HepG2 (cell line): ENCODE measurements at regions not wholly inside any gene's neighbourhood (a gene's known extent, or its start where the extent isn't known, plus 50 kb on each side); places are given as distances from the start of the nearest gene placed in this dataset.

Source experiments
- ATF4 ChIP-seq, 2 experiments: fragments of 450-650 bp in 1 of 2; sonication (generic) in 1 of 2; formaldehyde crosslinking; IDR thresholded peaks; 2 replicates each; pipeline versions ENCODE4 v1.5.0 to v1.8.0; 2020 to 2022; ENCODE audit warnings: mild to moderate bottlenecking in 1 of 2, missing genetic modification reagents in 1 of 2
- CSRNP2 ChIP-seq: sonication (generic); formaldehyde crosslinking; conservative IDR thresholded peaks from 2 replicates; pipeline ENCODE4 v1.8.0; 2022; ENCODE audit warnings: low read depth, missing genetic modification reagents
- ELK4 ChIP-seq: sonication (generic); formaldehyde crosslinking; IDR thresholded peaks from 2 replicates; pipeline ENCODE4 v1.9.0; 2021; ENCODE audit warnings: missing genetic modification reagents, borderline replicate concordance
- GRHL1 ChIP-seq: sonication (generic); formaldehyde crosslinking; conservative IDR thresholded peaks from 2 replicates; pipeline ENCODE4 v1.8.0; 2022; ENCODE audit warnings: missing genetic modification reagents
- HDAC1 ChIP-seq: sonication (generic); formaldehyde crosslinking; IDR thresholded peaks from 2 replicates; pipeline ENCODE4 v1.5.1; 2020; ENCODE audit warnings: mild to moderate bottlenecking, missing genetic modification reagents
- HNF4A ChIP-seq: sonication (generic); formaldehyde crosslinking; IDR thresholded peaks from 2 replicates; pipeline ENCODE4 v1.4.0; 2020; ENCODE audit warnings: missing genetic modification reagents
- HNRNPUL1 ChIP-seq: fragments of 200-400 bp; formaldehyde crosslinking; IDR thresholded peaks from 2 replicates; pipeline ENCODE4 v1.6.1; 2017; ENCODE audit warnings: low read depth, mild to moderate bottlenecking, low read length, moderate library complexity
- IKZF5 ChIP-seq: IDR thresholded peaks from 2 replicates; pipeline ENCODE4 v1.6.1; 2018; ENCODE audit warnings: missing genetic modification reagents, mild to moderate bottlenecking, missing compliant biosample characterization
- KDM5A ChIP-seq: fragments of 200-600 bp; sonication (generic); IDR thresholded peaks from 2 replicates; pipeline ENCODE4 v1.7.0; 2018; ENCODE audit warnings: antibody characterized with exemption, mild to moderate bottlenecking, low read length, borderline replicate concordance
- MBD4 ChIP-seq: IDR thresholded peaks from 2 replicates; pipeline ENCODE4 v1.6.1; 2012; ENCODE audit warnings: low read length, inconsistent platforms, borderline replicate concordance
- MLLT10 ChIP-seq: sonication (generic); formaldehyde crosslinking; IDR thresholded peaks from 2 replicates; pipeline ENCODE4 v1.4.0; 2020; ENCODE audit warnings: missing genetic modification reagents
- MTF2 ChIP-seq: sonication (generic); formaldehyde crosslinking; IDR thresholded peaks from 2 replicates; pipeline ENCODE4 v1.5.0; 2020; ENCODE audit warnings: missing genetic modification reagents, borderline replicate concordance
- SAFB2 ChIP-seq: sonication (generic); formaldehyde crosslinking; IDR thresholded peaks from 2 replicates; pipeline ENCODE4 v1.5.1; 2020; ENCODE audit warnings: missing genetic modification reagents, low read depth, mild to moderate bottlenecking, borderline replicate concordance
- SOX5 ChIP-seq: IDR thresholded peaks from 2 replicates; pipeline ENCODE4 v1.6.1; 2016; ENCODE audit warnings: borderline replicate concordance
- TAF1 ChIP-seq: sonication (generic); formaldehyde crosslinking; IDR thresholded peaks from 2 replicates; pipeline ENCODE4 v1.4.0; 2020; ENCODE audit warnings: missing genetic modification reagents
- ZBTB8A ChIP-seq: sonication (generic); formaldehyde crosslinking; IDR thresholded peaks from 2 replicates; pipeline ENCODE4 v1.4.0; 2020; ENCODE audit warnings: mild to moderate bottlenecking, low read depth, missing genetic modification reagents, borderline replicate concordance
- ZGPAT ChIP-seq: IDR thresholded peaks from 2 replicates; pipeline ENCODE4 v1.6.1; 2016; ENCODE audit warnings: mild to moderate bottlenecking
- ZNF343 ChIP-seq: sonication (generic); formaldehyde crosslinking; IDR thresholded peaks from 2 replicates; pipeline ENCODE4 v1.4.0; 2020; ENCODE audit warnings: mild to moderate bottlenecking, missing genetic modification reagents
- ZNF605 ChIP-seq: sonication (generic); formaldehyde crosslinking; IDR thresholded peaks from 2 replicates; pipeline ENCODE4 v1.8.0; 2022; ENCODE audit warnings: mild to moderate bottlenecking, missing genetic modification reagents
- ZNF672 ChIP-seq: sonication (generic); formaldehyde crosslinking; IDR thresholded peaks from 2 replicates; pipeline ENCODE4 v1.8.1; 2022; ENCODE audit warnings: missing genetic modification reagents
- ZNF776 ChIP-seq: sonication (generic); formaldehyde crosslinking; IDR thresholded peaks from 2 replicates; pipeline ENCODE4 v1.4.0; 2020; ENCODE audit warnings: mild to moderate bottlenecking, missing genetic modification reagents
- ZSCAN20 ChIP-seq: sonication (generic); formaldehyde crosslinking; IDR thresholded peaks from 2 replicates; pipeline ENCODE4 v1.4.0; 2020; ENCODE audit warnings: missing genetic modification reagents, mild to moderate bottlenecking, borderline replicate concordance

GRCh38 chr13:50081679-50082425 is 66.6 kb downstream of the KCNRG start (continued):
- TF ChIP-seq HNF4A = peak; percentile 7; the same call in 1 of the 2 replicates
- TF ChIP-seq ZNF672 = peak; percentile 49; the same call in 1 of the 2 replicates
- TF ChIP-seq IKZF5 (CRISPR knock-in tag) = no peak
- no peak for TF ChIP-seq HNRNPUL1
- no peak for TF ChIP-seq MLLT10 (CRISPR knock-in tag)
- TF ChIP-seq GRHL1 (CRISPR knock-in tag) = no peak
- no peak for TF ChIP-seq ZNF343 (CRISPR knock-in tag)
- TF ChIP-seq HDAC1 = peak; percentile 68
- peak; percentile 69 for TF ChIP-seq ZNF605
- 0 out of 2 replicates have a peak, but pooled peaks have one; percentile 33 for TF ChIP-seq SOX5
- TF ChIP-seq ZBTB8A (CRISPR knock-in tag) = no peak
- peak; percentile 44; the same call in 1 of the 2 replicates for TF ChIP-seq KDM5A
- TF ChIP-seq ATF4 (CRISPR knock-in tag; IDR thresholded peaks at IDR 0.05) = peak in 1 of 2 experiments; percentile 56; a peak in 1 of 4 replicates
- TF ChIP-seq MBD4 = no peak
- no peak for TF ChIP-seq ELK4 (CRISPR knock-in tag)
- TF ChIP-seq SAFB2 = no peak
- TF ChIP-seq ZNF776 = peak; percentile 50; the same call in 1 of the 2 replicates
- no peak for TF ChIP-seq ZSCAN20 (CRISPR knock-in tag)
- TF ChIP-seq ZGPAT (CRISPR knock-in tag) = peak; percentile 14; the same call in 1 of the 2 replicates
- TF ChIP-seq TAF1 (CRISPR knock-in tag) = no peak; the same call in 1 of the 2 replicates
- TF ChIP-seq CSRNP2 = no peak
- no peak for TF ChIP-seq MTF2 (CRISPR knock-in tag)
